ENCODE measurements at regions not wholly inside any gene's neighbourhood (a gene's known extent, or its start where the extent isn't known, plus 50 kb on each side); places are given as distances from the start of the nearest gene placed in this dataset.

GRCh38 chr4:89551191-89551590 lies 243.6 kb upstream of the GPRIN3 start:
- in situ Hi-C loops (cut with MboI) = no loop called here
- Histone ChIP-seq H3K27ac (ENCODE audit: control insufficient read depth, insufficient read depth) (no peak overlapping the region), H3K79me2 (ENCODE audit: control insufficient read depth, insufficient read depth, low read length) (no peaks in the 10 kb centered on the region), H3K27me3 (replicated peaks in 1 of 2; ENCODE audit: control insufficient read depth in 2 of 2, insufficient read depth in 2 of 2, low read length in 1 of 2) (no peaks in the 10 kb centered on the region), H3K4me3 (no peak overlapping the region), H2AFZ (ENCODE audit: control insufficient read depth, low read depth, low read length) (no peak overlapping the region), H3K36me3 (ENCODE audit: control insufficient read depth in 2 of 2, insufficient read depth in 2 of 2, low read length in 1 of 2) (no peaks in the 10 kb centered on the region), H3K4me1 (ENCODE audit: control insufficient read depth, insufficient read depth, low read length) (no peaks in the 10 kb centered on the region), H3K9me3 (replicated peaks; ENCODE audit: control insufficient read depth, insufficient read depth, low read length) (no peaks in the 10 kb centered on the region), H4K20me1 (ENCODE audit: control insufficient read depth, insufficient read depth) (no peaks in the 10 kb centered on the region), H3K9ac (ENCODE audit: control insufficient read depth, insufficient read depth, low read length) (no peak overlapping the region), H3K4me2 (ENCODE audit: control insufficient read depth, insufficient read depth) (no peak overlapping the region)
- BruUV-seq (replicated peaks) = no TSS peak
- WGBS (ENCODE audit: insufficient coverage, insufficient replicate concordance, low lambda C conversion rate, missing lambda C conversion rate) = 15% methylated on average over 3 of the region's 3 CpGs
- POLR2A ChIA-PET = no interaction called here
- intact Hi-C loops (cut with micrococcal nuclease; ENCODE audit: unreplicated experiment) = no loop called here
- TF ChIP-seq ZNF24 (IDR thresholded peaks at IDR 0.05) (no peak), CBX5 (IDR thresholded peaks at IDR 0.05; ENCODE audit: low read depth) (no peak), KDM1A (IDR thresholded peaks at IDR 0.05; ENCODE audit: borderline replicate concordance) (no peak), ATF3 (IDR thresholded peaks at IDR 0.05; ENCODE audit: borderline replicate concordance, extremely low read depth, low read depth, low read length) (no peak), SUPT20H (IDR thresholded peaks at IDR 0.05; ENCODE audit: borderline replicate concordance, control insufficient read depth, low read depth, low read length) (no peak), FOS (IDR thresholded peaks at IDR 0.05; ENCODE audit: borderline replicate concordance, extremely low read depth, insufficient read length) (no peak), CEBPB (IDR thresholded peaks at IDR 0.05; ENCODE audit: borderline replicate concordance in 1 of 2, low read depth in 2 of 2, low read length in 2 of 2) (no peak), TAF1 (IDR thresholded peaks at IDR 0.05; ENCODE audit: borderline replicate concordance, low read depth, low read length) (no peak), NFXL1 (IDR thresholded peaks at IDR 0.05; ENCODE audit: borderline replicate concordance) (no peak), CREM (IDR thresholded peaks at IDR 0.05; ENCODE audit: low read depth) (no peak), SREBF1 (IDR thresholded peaks at IDR 0.05; ENCODE audit: low read length) (no peak), BACH1 (IDR thresholded peaks at IDR 0.05; ENCODE audit: borderline replicate concordance) (no peak), SP1 (IDR thresholded peaks at IDR 0.05; ENCODE audit: low read depth, low read length) (no peak)
- no peak for FAIRE-seq
- RAD21 ChIA-PET (ENCODE audit: unreplicated experiment) = no interaction called here
- CTCF ChIA-PET = no interaction called here
- no peak for DNase-seq (ENCODE audit: low read depth, low spot score)
- SMC1A ChIA-PET (ENCODE audit: uncharacterized antibody, unreplicated experiment) = no interaction called here
- no peak for ATAC-seq
